ENCODE measurements at regions not wholly inside any gene's neighbourhood (a gene's known extent, or its start where the extent isn't known, plus 50 kb on each side); places are given as distances from the start of the nearest gene placed in this dataset.
"Not testable (repeated sequence)": the region's sequence is repeated elsewhere in the genome, so short reads cannot be mapped to it uniquely, and the experiment has no call there.

GRCh38 chr2:125371867-125372266, 1284.1 kb upstream of the GYPC start:
- DNase-seq: no peak

GRCh38 chr2:125373293-125373692, 1282.7 kb upstream of the GYPC start:
- no peak for DNase-seq

DNA sequence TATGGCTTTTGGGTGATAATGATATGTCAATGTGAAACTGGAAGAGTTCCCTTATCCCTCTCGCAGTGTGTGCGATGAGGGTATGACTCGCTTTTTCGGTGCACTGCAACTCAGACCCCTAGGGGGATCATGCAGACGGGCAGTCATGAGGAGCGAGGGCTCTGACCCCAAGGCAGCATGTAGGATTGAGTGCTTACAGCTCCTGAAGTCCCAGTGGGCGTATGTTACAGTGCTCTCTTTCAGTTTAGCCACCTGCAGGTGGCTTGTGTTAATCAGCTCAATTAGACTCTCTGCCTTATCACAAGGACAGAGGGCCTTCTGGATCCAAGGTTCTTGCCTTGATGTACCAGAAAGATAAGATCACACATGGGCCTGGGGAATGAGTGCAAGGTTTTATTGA, 1269.9 kb upstream of the GYPC start:
- DNase-seq: no peak

- DNase-seq: no peak
These were observed 1258.3 kb upstream of the GYPC start for GRCh38 chr2:125397535-125398251.

- DNase-seq: no peak
These were observed 1257.0 kb upstream of the GYPC start for GRCh38 chr2:125398738-125399524.

- DNase-seq: peak; percentile 79
These were observed 1250.1 kb upstream of the GYPC start for GRCh38 chr2:125405816-125406215.

GRCh38 chr2:125408874-125409538, 1247.0 kb upstream of the GYPC start:
- no peak for DNase-seq

DNA sequence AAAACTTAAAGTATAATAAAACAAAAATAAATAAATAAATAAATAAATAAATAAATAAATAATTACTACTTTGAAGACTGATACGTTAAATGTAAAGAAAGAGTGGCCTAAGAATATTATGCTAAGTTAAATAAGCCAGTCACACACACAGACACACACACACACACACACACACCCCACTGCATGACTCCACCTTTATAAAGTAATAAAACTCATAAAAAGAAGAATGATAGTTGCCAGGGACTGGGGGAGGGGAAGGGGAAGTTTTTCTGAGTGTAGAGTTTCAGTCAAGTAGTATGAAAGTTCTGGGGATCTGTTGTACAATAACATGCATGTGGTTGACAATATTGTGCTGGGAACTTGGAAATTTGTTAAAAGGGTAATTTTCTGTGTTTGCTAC, 1237.5 kb upstream of the GYPC start:
- DNase-seq: no peak

DNA sequence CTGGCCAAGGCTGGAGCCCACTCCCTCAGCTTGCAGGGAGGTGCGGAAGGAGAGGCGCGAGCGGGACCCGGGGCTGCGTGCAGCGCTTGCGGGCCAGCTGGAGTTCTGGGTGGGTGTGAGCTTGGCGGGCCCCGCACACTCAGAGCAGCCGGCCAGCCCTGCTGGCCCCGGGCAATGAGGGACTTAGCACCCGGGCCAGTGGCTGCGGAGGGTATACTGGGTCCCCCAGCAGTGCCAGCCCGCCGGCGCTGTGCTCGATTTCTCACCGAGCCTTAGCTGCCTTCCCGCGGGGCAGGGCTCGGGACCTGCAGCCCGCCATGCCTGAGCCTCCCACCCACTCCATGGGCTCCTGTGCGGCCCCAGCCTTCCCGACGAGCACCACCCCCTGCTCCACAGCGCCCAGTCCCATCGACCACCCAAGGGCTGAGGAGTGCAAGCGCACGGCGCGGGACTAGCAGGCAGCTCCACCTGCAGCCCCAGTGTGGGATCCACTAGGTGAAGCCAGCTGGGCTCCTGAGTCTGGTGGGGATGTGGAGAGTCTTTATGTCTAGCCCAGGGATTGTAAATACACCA, 1233.7 kb upstream of the GYPC start:
- DNase-seq: not testable (repeated sequence)

DNA sequence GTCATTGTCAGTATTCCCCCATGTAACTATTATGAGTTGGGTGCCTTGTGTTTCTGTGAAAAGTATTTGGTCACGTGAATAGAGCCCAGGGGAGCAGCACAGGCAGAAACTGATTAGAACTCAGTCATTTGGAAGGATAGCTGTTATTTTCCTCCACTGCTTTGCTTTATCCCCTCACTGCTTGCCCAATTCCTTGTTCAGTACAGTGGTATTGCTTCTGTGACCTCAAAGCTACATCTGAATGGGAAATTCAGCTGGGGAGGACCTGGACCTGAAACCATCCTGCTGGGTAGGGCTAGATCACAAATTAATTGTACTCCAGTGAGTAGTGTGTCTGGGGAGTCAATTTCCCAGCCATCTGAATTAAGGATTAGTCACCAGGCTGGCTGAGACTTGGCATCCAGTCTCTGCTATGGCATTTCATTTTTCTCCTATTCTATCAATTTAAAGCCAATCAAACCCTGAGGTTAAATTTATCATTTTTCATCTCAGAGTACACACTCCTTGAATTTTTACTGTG, 1231.6 kb upstream of the GYPC start:
- DNase-seq: no peak

GRCh38 chr2:125427721-125428315, 1228.1 kb upstream of the GYPC start:
- no peak for DNase-seq

DNA sequence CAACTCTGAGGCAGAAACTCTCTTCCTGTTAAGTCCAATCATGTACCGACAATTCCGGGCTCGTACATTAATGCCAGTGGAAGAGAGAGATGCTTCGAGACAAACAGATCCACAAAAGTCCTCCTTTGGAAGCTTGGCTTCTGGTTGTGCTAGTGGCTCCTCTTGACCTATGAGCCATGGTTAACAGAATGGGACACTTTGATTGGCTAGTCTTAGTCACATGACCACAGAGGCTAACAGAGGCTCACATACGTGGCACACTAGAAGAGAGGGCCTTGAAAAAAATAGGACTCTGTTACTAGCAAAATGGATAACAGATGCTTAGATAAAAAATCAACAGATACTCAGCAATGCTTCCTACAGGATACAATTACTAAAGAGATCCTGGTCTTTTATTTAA, 1211.9 kb upstream of the GYPC start:
- DNase-seq: no peak

DNA sequence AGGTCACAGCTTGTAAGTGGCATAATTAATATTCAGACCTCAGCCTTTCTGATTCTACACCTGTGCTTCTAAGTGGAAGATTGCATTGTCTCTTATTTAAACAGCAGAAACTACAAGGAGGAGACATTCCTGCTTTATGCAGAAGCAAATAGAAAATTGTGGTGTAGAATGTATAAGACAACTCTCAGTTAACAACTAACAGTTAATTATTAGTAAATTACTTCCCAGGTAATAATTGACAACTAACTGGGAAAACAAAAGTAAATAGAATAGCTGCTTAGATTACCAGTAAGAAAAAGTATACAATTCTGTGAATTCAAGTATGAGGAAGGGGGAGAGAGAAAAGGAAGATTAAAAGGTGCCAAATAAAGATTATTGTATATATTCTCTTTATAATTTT, 1210.5 kb upstream of the GYPC start:
- DNase-seq: no peak

- no peak for DNase-seq
These were observed 1205.9 kb upstream of the GYPC start for GRCh38 chr2:125450092-125450491.

GRCh38 chr2:125455110-125455509, 1200.8 kb upstream of the GYPC start:
- DNase-seq: no peak

DNA sequence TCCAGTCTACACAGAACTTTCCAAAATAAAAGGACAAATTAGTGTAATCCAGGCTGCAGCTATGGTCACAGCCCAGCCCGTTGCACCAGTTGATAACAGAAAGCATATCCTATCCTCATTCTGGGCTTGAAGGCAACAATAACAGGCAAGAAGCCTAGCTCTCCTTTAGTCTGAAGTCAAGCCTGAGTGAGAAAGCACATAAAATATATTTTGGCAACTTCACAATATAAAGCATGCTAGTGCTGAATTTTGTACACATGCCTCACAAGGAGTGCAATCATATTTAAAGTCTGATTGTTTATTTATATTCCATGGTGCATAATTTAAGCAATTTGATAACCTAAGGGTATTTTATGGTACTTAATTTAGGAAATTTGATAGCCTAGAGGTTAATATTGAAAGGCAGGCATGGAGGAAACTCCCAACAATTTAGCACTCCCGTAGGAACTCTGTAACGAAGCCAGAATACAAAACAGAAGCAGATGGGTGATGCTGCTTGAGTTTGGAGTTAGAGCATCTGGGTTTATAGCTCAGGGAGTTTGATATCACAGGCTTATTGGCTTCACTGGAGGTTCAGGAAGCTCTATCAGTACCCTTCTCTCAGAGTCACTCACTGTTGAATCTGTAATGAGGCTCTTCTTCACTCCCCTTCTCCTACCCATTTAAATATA, 1199.1 kb upstream of the GYPC start:
- DNase-seq: no peak

- no peak for DNase-seq
These were observed 1184.0 kb upstream of the GYPC start for GRCh38 chr2:125471963-125472362.

- DNase-seq: no peak
These were observed 1176.8 kb upstream of the GYPC start for GRCh38 chr2:125479143-125479636.

GRCh38 chr2:125490308-125490707, 1165.7 kb upstream of the GYPC start:
- no peak for DNase-seq

DNA sequence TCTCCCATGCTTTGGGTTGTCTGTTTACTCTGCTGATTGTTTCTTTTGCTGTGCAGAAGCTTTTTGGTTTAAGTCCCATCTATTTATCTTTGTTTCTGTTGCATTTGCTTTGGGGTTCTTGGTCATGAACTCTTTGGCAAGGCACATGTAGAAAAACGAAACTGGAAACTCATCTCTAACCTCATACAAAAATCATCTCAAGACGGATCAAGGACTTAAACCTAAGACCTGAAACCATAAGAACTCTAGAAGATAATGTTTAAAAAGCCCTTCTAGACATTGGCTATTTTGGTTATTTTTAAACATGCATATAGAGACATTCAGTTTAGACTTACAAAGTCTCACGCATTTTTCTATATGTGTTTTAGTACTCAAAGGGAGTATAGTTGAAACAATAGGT, 1164.3 kb upstream of the GYPC start:
- DNase-seq: no peak

DNA sequence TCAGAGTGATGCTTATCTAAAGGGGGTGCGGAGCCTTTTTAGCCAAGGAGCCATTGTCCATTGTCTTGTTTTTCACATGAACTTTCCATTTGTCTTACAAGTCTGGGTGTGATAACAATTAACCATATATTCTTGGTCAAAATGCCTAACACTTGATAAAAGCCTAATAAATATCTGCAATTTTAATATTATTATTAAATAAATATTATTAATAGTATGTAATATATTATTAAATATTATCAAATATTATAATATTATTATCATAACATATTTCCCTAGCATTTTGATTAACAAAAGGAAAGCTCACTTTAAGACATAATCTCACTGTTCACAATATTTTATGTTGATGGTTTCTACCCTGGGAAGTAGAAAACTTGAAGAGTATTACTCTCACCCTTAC, 1143.6 kb upstream of the GYPC start:
- DNase-seq: no peak

- DNase-seq: no peak
These were observed 1139.4 kb upstream of the GYPC start for GRCh38 chr2:125516496-125517109.

Measured in amniotic stem cell (primary cell).